ENCODE measurements at regions not wholly inside any gene's neighbourhood (a gene's known extent, or its start where the extent isn't known, plus 50 kb on each side); places are given as distances from the start of the nearest gene placed in this dataset.

DNA sequence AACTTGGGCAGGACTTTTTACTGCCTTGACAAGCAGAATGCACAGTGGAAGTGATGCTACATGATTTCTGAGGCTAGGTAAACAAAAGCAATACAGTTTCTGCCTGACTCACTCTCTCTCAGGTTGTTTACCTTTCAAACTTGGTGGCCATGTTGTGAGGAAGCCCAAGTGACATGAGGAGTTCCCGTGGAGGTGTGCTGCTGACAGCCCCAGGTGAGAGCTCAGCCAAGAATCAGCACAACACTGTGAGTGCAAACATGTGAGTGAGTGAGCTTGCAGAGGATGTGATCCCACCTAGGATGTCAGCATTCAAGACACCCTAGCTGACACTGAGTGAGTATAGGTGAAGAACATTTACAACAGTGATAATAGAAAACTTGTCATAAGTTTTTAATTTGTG lies 71.1 kb upstream of the IFNAR2 start:
- H3K4me1 Mint-ChIP-seq: peaks cover 15 to 27% of the 10 kb centered on the region in 2 experiments
- peaks cover 7% of the 10 kb centered on the region; the same call in 1 of the 2 replicates for H3K27me3 Mint-ChIP-seq (ENCODE audit: low read depth)
- no peak overlapping the region for H3K4me3 Mint-ChIP-seq
- Histone ChIP-seq H3K18ac (ENCODE audit: insufficient read length, low read depth, low read length) (no peak overlapping the region), H3K56ac (ENCODE audit: insufficient read length, low read depth, low read length) (no peak overlapping the region), H3K79me2 (ENCODE audit: insufficient read depth, low read length) (no peaks in the 10 kb centered on the region), H4K5ac (ENCODE audit: insufficient read length, low read depth, low read length) (no peak overlapping the region), H2BK15ac (ENCODE audit: low read depth, low read length) (no peak overlapping the region), H4K91ac (ENCODE audit: insufficient read length, low read depth, low read length) (no peak overlapping the region), H2BK12ac (ENCODE audit: insufficient read length, low read depth, low read length) (no peak overlapping the region), H4K20me1 (ENCODE audit: control insufficient read depth, insufficient read depth, insufficient read length) (no peaks in the 10 kb centered on the region), H3K4me1 (ENCODE audit: insufficient read depth, low read length) (0 out of 2 replicates have a peak, but pooled peaks cover 3% of the 10 kb centered on the region), H3K14ac (ENCODE audit: insufficient read depth, low read length) (no peak overlapping the region), H3K4me2 (ENCODE audit: insufficient read depth, insufficient read length, low read length) (no peak overlapping the region), H2AFZ (ENCODE audit: low read length) (no peak overlapping the region), H2AK5ac (ENCODE audit: insufficient read length, low read length) (no peak overlapping the region), H3K9me3 (ENCODE audit: control insufficient read depth, low read depth, low read length) (no peaks in the 10 kb centered on the region), H2BK20ac (ENCODE audit: low read depth, low read length, poor library complexity, severe bottlenecking) (no peak overlapping the region), H3K4ac (ENCODE audit: low read depth, low read length) (no peak overlapping the region), H4K8ac (replicated peaks; ENCODE audit: insufficient read length, low read depth, low read length) (no peak overlapping the region), H3K23me2 (ENCODE audit: insufficient read length, low read depth, low read length, poor library complexity, severe bottlenecking) (no peaks in the 10 kb centered on the region), H3K27ac (ENCODE audit: insufficient read length, low read depth, low read length) (no peak overlapping the region), H2BK120ac (ENCODE audit: low read depth, low read length, poor library complexity, severe bottlenecking) (no peak overlapping the region), H3K79me1 (ENCODE audit: insufficient read depth, low read depth, low read length, poor library complexity, severe bottlenecking) (no peaks in the 10 kb centered on the region), H3K9ac (ENCODE audit: extremely low read depth, insufficient read length, low read length) (no peak overlapping the region), H2BK5ac (ENCODE audit: insufficient read length, low read length) (no peak overlapping the region), H3K23ac (ENCODE audit: insufficient read length, low read depth, low read length) (no peak overlapping the region), H3T11ph (ENCODE audit: low read length) (no peak overlapping the region), H3K27me3 (ENCODE audit: insufficient read depth, low read length) (no peaks in the 10 kb centered on the region)
- H3K36me3 Mint-ChIP-seq (ENCODE audit: insufficient read depth in 1 of 3, low read depth in 3 of 3): peaks cover 0 to 4% (median 2%) of the 10 kb centered on the region in 3 experiments; a peak in 1 of 7 replicates
- WGBS (ENCODE audit: extremely low coverage, insufficient read length, low lambda C conversion rate): no CpG with 5 or more reads among the region's 1 CpG
- TF ChIP-seq, protein P1, sequence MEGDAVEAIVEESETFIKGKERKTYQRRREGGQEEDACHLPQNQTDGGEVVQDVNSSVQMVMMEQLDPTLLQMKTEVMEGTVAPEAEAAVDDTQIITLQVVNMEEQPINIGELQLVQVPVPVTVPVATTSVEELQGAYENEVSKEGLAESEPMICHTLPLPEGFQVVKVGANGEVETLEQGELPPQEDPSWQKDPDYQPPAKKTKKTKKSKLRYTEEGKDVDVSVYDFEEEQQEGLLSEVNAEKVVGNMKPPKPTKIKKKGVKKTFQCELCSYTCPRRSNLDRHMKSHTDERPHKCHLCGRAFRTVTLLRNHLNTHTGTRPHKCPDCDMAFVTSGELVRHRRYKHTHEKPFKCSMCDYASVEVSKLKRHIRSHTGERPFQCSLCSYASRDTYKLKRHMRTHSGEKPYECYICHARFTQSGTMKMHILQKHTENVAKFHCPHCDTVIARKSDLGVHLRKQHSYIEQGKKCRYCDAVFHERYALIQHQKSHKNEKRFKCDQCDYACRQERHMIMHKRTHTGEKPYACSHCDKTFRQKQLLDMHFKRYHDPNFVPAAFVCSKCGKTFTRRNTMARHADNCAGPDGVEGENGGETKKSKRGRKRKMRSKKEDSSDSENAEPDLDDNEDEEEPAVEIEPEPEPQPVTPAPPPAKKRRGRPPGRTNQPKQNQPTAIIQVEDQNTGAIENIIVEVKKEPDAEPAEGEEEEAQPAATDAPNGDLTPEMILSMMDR (conservative IDR thresholded peaks at IDR 0.05): no peak
- no peak overlapping the region for H3K27ac Mint-ChIP-seq
- no peak for DNase-seq
- H3K9me3 Mint-ChIP-seq: peaks cover 6 to 15% of the 10 kb centered on the region in 2 experiments; a peak in 4 of 5 replicates

All from H9 (cell line).